ENCODE measurements at regions not wholly inside any gene's neighbourhood (a gene's known extent, or its start where the extent isn't known, plus 50 kb on each side); places are given as distances from the start of the nearest gene placed in this dataset.

- Histone ChIP-seq H3K27ac (ENCODE audit: low read depth, low read length) (no peak overlapping the region), H4K20me1 (ENCODE audit: control insufficient read depth, insufficient read depth, low read depth, low read length) (no peaks in the 10 kb centered on the region), H3F3A (ENCODE audit: control insufficient read depth, insufficient read depth) (no peaks in the 10 kb centered on the region), H3K79me2 (ENCODE audit: control insufficient read depth, low read length) (no peaks in the 10 kb centered on the region), H3K36me3 (ENCODE audit: control insufficient read depth, low read length) (no peaks in the 10 kb centered on the region), H3K4me3 (ENCODE audit: low read length) (no peak overlapping the region), H3K9me3 (ENCODE audit: control insufficient read depth, insufficient read depth, low read length) (no peaks in the 10 kb centered on the region), H3K9me2 (replicated peaks; ENCODE audit: control insufficient read depth, low read length) (no peaks in the 10 kb centered on the region), H3K4me2 (ENCODE audit: low read length) (no peak overlapping the region), H3K27me3 (ENCODE audit: control insufficient read depth, low read length) (no peaks in the 10 kb centered on the region), H3K4me1 (ENCODE audit: control insufficient read depth, low read length) (no peaks in the 10 kb centered on the region)
- no peak for TF ChIP-seq CTCF (IDR thresholded peaks at IDR 0.05; ENCODE audit: low read depth, low read length, poor library complexity, severe bottlenecking)
- no peak for TF ChIP-seq EZH2phosphoT487 (IDR thresholded peaks at IDR 0.05; ENCODE audit: borderline replicate concordance, low read length)
These were observed 63.3 kb downstream of the EFNB1 start for GRCh38 chrX:68892134-68892533.

Data from DOHH2 (cell line).